ENCODE measurements at regions not wholly inside any gene's neighbourhood (a gene's known extent, or its start where the extent isn't known, plus 50 kb on each side); places are given as distances from the start of the nearest gene placed in this dataset.
"Not testable (repeated sequence)": the region's sequence is repeated elsewhere in the genome, so short reads cannot be mapped to it uniquely, and the experiment has no call there.

GRCh38 chr15:98088307-98088945 lies 127.9 kb downstream of the ARRDC4 start:
- not testable (repeated sequence) for DNase-seq

GRCh38 chr15:98089352-98089751 lies 128.8 kb downstream of the ARRDC4 start:
- not testable (repeated sequence) for DNase-seq

GRCh38 chr15:98097986-98098385 lies 137.5 kb downstream of the ARRDC4 start:
- not testable (repeated sequence) for DNase-seq

- not testable (repeated sequence) for DNase-seq
These were observed 140.1 kb downstream of the ARRDC4 start for GRCh38 chr15:98100606-98101005.

GRCh38 chr15:98103570-98103969 lies 143.1 kb downstream of the ARRDC4 start:
- no peak for DNase-seq

- DNase-seq, result not testable (repeated sequence)
These were observed 144.1 kb downstream of the ARRDC4 start for GRCh38 chr15:98104386-98105151.

- not testable (repeated sequence) for DNase-seq
These were observed 146.2 kb downstream of the ARRDC4 start for GRCh38 chr15:98106615-98107194.

GRCh38 chr15:98111806-98112205 lies 151.3 kb downstream of the ARRDC4 start:
- no peak for DNase-seq

GRCh38 chr15:98113327-98113726 lies 152.8 kb downstream of the ARRDC4 start:
- no peak for DNase-seq

- DNase-seq, result no peak
These were observed 160.1 kb downstream of the ARRDC4 start for GRCh38 chr15:98120561-98120960.

- no peak for DNase-seq
These were observed 161.0 kb downstream of the ARRDC4 start for GRCh38 chr15:98121536-98121935.

- no peak for DNase-seq
These were observed 161.5 kb downstream of the ARRDC4 start for GRCh38 chr15:98121957-98122356.

- DNase-seq, result no peak
These were observed 162.8 kb downstream of the ARRDC4 start for GRCh38 chr15:98123297-98123696.

- DNase-seq, result no peak
These were observed 163.3 kb downstream of the ARRDC4 start for GRCh38 chr15:98123834-98124233.

- DNase-seq, result no peak
These were observed 164.1 kb downstream of the ARRDC4 start for GRCh38 chr15:98124581-98124980.

- DNase-seq, result no peak
These were observed 166.0 kb downstream of the ARRDC4 start for GRCh38 chr15:98126326-98127085.

- no peak for DNase-seq
These were observed 167.1 kb downstream of the ARRDC4 start for GRCh38 chr15:98127586-98127985.

GRCh38 chr15:98131924-98132323 lies 171.4 kb downstream of the ARRDC4 start:
- DNase-seq, result no peak

- DNase-seq, result no peak
These were observed 174.4 kb downstream of the ARRDC4 start for GRCh38 chr15:98134905-98135304.

GRCh38 chr15:98138910-98139309 lies 178.4 kb downstream of the ARRDC4 start:
- DNase-seq, result no peak

- no peak for DNase-seq
These were observed 178.8 kb downstream of the ARRDC4 start for GRCh38 chr15:98139337-98139736.

- DNase-seq, result no peak
These were observed 182.1 kb downstream of the ARRDC4 start for GRCh38 chr15:98142572-98142971.

GRCh38 chr15:98143116-98143515 lies 182.6 kb downstream of the ARRDC4 start:
- DNase-seq, result no peak
